GM23248 (cell line): ENCODE measurements at regions not wholly inside any gene's neighbourhood (a gene's known extent, or its start where the extent isn't known, plus 50 kb on each side); places are given as distances from the start of the nearest gene placed in this dataset.

Experiments
- EZH2 ChIP-seq: fragments of 200-600 bp; sonication (generic); IDR thresholded peaks from 2 replicates; pipeline ENCODE4 v1.6.1; 2018; ENCODE audit warnings: antibody characterized with exemption, mild to moderate bottlenecking; ENCODE audit not compliant: insufficient read depth, poor library complexity, severe bottlenecking
- EZH2phosphoT487 ChIP-seq: fragments of 200-600 bp; sonication (generic); IDR thresholded peaks from 2 replicates; pipeline ENCODE4 v1.6.1; 2018; ENCODE audit warnings: antibody characterized with exemption, moderate library complexity, mild to moderate bottlenecking, low read depth; ENCODE audit not compliant: insufficient read depth

DNA sequence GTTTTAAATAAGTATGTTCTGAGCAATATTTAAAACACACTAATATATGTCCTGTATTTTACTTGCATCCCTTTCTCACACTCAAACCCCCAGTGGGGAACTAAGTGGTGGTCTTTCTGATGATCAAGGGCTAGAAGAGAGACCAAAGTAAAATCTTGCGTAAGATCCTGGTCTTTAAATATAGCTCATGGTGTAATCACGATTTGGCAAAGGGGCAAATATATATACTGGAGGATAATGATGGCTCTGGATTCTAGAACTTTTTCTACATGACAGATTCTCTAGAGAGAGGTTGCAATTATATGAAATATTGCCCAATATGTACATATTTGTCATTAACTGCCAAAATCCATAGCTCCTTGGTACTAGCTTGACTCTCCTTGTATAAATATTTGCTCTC, 438.3 kb downstream of the NXPH1 start:
- no peak for TF ChIP-seq EZH2
- TF ChIP-seq EZH2phosphoT487: no peak
